ENCODE measurements at regions not wholly inside any gene's neighbourhood (a gene's known extent, or its start where the extent isn't known, plus 50 kb on each side); places are given as distances from the start of the nearest gene placed in this dataset.

GRCh38 chr16:55081622-55082590 is 151.2 kb downstream of the IRX5 start:
- WGBS (ENCODE audit: insufficient coverage) = 94% methylated on average over 16 of the region's 16 CpGs
- no peak overlapping the region for H3K4me3 Mint-ChIP-seq
- no peak overlapping the region for H3K27ac Mint-ChIP-seq
- H3K4me1 ChIP-seq (ENCODE audit: control insufficient read depth, insufficient read depth, low read length) = no peaks in the 10 kb centered on the region
- no peaks in the 10 kb centered on the region for H3K27me3 Mint-ChIP-seq (ENCODE audit: low read depth in 2 of 2)
- no peak for DNase-seq
- H3K36me3 Mint-ChIP-seq = no peaks in the 10 kb centered on the region
- H3K27me3 ChIP-seq (ENCODE audit: control insufficient read depth, insufficient read depth, low read length) = no peaks in the 10 kb centered on the region
- H3K4me3 ChIP-seq (ENCODE audit: low read length) = no peak overlapping the region
- H3K9me3 Mint-ChIP-seq = no peaks in the 10 kb centered on the region
- no peaks in the 10 kb centered on the region for H3K4me1 Mint-ChIP-seq
- intact Hi-C loops (cut with micrococcal nuclease) = no loop called here
- ATAC-seq = no peak
- TF ChIP-seq, protein P1, sequence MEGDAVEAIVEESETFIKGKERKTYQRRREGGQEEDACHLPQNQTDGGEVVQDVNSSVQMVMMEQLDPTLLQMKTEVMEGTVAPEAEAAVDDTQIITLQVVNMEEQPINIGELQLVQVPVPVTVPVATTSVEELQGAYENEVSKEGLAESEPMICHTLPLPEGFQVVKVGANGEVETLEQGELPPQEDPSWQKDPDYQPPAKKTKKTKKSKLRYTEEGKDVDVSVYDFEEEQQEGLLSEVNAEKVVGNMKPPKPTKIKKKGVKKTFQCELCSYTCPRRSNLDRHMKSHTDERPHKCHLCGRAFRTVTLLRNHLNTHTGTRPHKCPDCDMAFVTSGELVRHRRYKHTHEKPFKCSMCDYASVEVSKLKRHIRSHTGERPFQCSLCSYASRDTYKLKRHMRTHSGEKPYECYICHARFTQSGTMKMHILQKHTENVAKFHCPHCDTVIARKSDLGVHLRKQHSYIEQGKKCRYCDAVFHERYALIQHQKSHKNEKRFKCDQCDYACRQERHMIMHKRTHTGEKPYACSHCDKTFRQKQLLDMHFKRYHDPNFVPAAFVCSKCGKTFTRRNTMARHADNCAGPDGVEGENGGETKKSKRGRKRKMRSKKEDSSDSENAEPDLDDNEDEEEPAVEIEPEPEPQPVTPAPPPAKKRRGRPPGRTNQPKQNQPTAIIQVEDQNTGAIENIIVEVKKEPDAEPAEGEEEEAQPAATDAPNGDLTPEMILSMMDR (IDR thresholded peaks at IDR 0.05) = no peak
- H3K9me3 ChIP-seq (ENCODE audit: control insufficient read depth, insufficient read depth, low read length) = no peaks in the 10 kb centered on the region
- H3K36me3 ChIP-seq (ENCODE audit: control insufficient read depth, insufficient read depth, low read length) = no peaks in the 10 kb centered on the region
- H3K27ac ChIP-seq (ENCODE audit: low read length) = no peak overlapping the region

DNA sequence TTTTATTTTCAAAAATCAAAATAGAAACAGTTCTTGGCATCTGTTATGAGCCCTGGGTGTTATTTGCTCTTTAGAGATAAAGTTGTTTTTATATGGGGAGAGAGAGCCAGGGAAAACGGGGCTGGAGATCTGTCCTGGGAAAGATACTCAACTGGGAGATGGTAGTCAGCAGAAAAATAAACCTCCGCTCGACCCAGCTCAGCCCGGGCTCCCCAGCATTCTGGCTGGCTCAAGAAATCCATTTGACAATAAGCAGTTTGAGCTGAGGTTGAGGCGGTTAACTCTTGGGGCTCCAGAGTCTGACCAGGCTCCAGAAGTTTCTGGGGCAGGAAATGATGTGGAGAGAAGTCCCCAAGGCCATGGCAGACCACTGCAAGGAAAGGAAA is 151.9 kb downstream of the IRX5 start:
- no peaks in the 10 kb centered on the region for H3K27me3 ChIP-seq (ENCODE audit: control insufficient read depth, insufficient read depth, low read length)
- H3K9me3 Mint-ChIP-seq = no peaks in the 10 kb centered on the region
- no peaks in the 10 kb centered on the region for H3K4me1 Mint-ChIP-seq
- H3K4me1 ChIP-seq (ENCODE audit: control insufficient read depth, insufficient read depth, low read length) = no peaks in the 10 kb centered on the region
- no peak overlapping the region for H3K27ac ChIP-seq (ENCODE audit: low read length)
- DNase-seq = no peak
- no peak for ATAC-seq
- TF ChIP-seq, protein P1 (IDR thresholded peaks at IDR 0.05) = no peak
- H3K4me3 Mint-ChIP-seq = no peak overlapping the region
- no peak overlapping the region for H3K4me3 ChIP-seq (ENCODE audit: low read length)
- intact Hi-C loops (cut with micrococcal nuclease) = no loop called here
- H3K36me3 Mint-ChIP-seq = no peaks in the 10 kb centered on the region
- no peaks in the 10 kb centered on the region for H3K27me3 Mint-ChIP-seq (ENCODE audit: low read depth in 2 of 2)
- no peaks in the 10 kb centered on the region for H3K9me3 ChIP-seq (ENCODE audit: control insufficient read depth, insufficient read depth, low read length)
- 78% methylated on average over 5 of the region's 5 CpGs for WGBS (ENCODE audit: insufficient coverage)
- no peak overlapping the region for H3K27ac Mint-ChIP-seq
- H3K36me3 ChIP-seq (ENCODE audit: control insufficient read depth, insufficient read depth, low read length) = no peaks in the 10 kb centered on the region

GRCh38 chr16:55083052-55083451 is 152.4 kb downstream of the IRX5 start:
- no peaks in the 10 kb centered on the region for H3K9me3 ChIP-seq (ENCODE audit: control insufficient read depth, insufficient read depth, low read length)
- H3K36me3 ChIP-seq (ENCODE audit: control insufficient read depth, insufficient read depth, low read length) = no peaks in the 10 kb centered on the region
- intact Hi-C loops (cut with micrococcal nuclease) = no loop called here
- no peaks in the 10 kb centered on the region for H3K27me3 ChIP-seq (ENCODE audit: control insufficient read depth, insufficient read depth, low read length)
- H3K4me1 ChIP-seq (ENCODE audit: control insufficient read depth, insufficient read depth, low read length) = no peaks in the 10 kb centered on the region
- Mint-ChIP-seq H3K9me3 (no peaks in the 10 kb centered on the region), H3K36me3 (no peaks in the 10 kb centered on the region), H3K27ac (no peak overlapping the region), H3K27me3 (ENCODE audit: low read depth in 2 of 2) (no peaks in the 10 kb centered on the region), H3K4me1 (no peaks in the 10 kb centered on the region), H3K4me3 (no peak overlapping the region)
- ATAC-seq (no peak), DNase-seq (no peak)
- WGBS (ENCODE audit: insufficient coverage) = 80% methylated on average over 5 of the region's 5 CpGs
- TF ChIP-seq, protein P1 (IDR thresholded peaks at IDR 0.05) = no peak
- H3K4me3 ChIP-seq (ENCODE audit: low read length) = no peak overlapping the region
- H3K27ac ChIP-seq (ENCODE audit: low read length) = no peak overlapping the region
